ENCODE measurements at regions not wholly inside any gene's neighbourhood (a gene's known extent, or its start where the extent isn't known, plus 50 kb on each side); places are given as distances from the start of the nearest gene placed in this dataset.

DNA sequence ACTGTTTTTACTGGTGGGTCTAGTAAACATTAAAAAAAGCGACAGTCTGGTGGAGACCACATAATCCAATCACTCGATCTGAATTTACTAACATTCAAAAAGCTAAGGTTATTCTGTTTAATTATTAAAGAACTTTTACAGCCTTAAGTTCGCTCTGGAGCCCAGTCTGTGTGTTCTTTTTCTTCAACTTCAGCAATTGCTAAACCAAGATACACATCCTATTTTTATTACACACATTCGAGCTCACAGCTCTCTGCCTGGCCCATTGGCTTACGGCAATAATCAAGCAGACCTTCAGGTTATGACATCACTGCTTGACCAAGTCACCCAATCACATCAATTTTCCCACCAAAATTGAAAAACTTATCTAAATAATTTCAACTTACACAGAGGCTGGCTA is 57.4 kb upstream of the PRSS16 start:
- TF ChIP-seq EZH2 (IDR thresholded peaks at IDR 0.05; ENCODE audit: insufficient read depth, poor library complexity, severe bottlenecking) (no peak), EZH2phosphoT487 (IDR thresholded peaks at IDR 0.05; ENCODE audit: insufficient read depth, low read depth) (no peak)

Data from GM23248 (cell line).